ENCODE measurements at regions not wholly inside any gene's neighbourhood (a gene's known extent, or its start where the extent isn't known, plus 50 kb on each side); places are given as distances from the start of the nearest gene placed in this dataset.

- TF ChIP-seq CTCF (IDR thresholded peaks at IDR 0.05; ENCODE audit: low read depth, low read length, poor library complexity, severe bottlenecking) (no peak), EZH2phosphoT487 (IDR thresholded peaks at IDR 0.05; ENCODE audit: borderline replicate concordance, low read length) (no peak)
Observed at GRCh38 chr10:80751940-80752339, 214.2 kb downstream of the SH2D4B start.

All from DOHH2 (cell line).